HG03342 (cell line): ENCODE measurements at regions not wholly inside any gene's neighbourhood (a gene's known extent, or its start where the extent isn't known, plus 50 kb on each side); places are given as distances from the start of the nearest gene placed in this dataset.
"Not testable (repeated sequence)": the region's sequence is repeated elsewhere in the genome, so short reads cannot be mapped to it uniquely, and the experiment has no call there.

ENCODE experiments used
- ATAC-seq: cut with Tn5 transposase; IDR thresholded peaks from one replicate; pipeline ENCODE4 v1.9.1; 2021; ENCODE audit warnings: mild to moderate bottlenecking, moderate library complexity; ENCODE audit not compliant: unreplicated experiment

- no peak for ATAC-seq
Observed at GRCh38 chr2:173544641-173545363, 190.1 kb downstream of the CDCA7 start.

- ATAC-seq, result no peak
Observed at GRCh38 chr2:173545364-173545763, 190.7 kb downstream of the CDCA7 start.

GRCh38 chr2:173547499-173547898 lies 192.8 kb downstream of the CDCA7 start:
- no peak for ATAC-seq

GRCh38 chr2:173550143-173550542 lies 195.5 kb downstream of the CDCA7 start:
- no peak for ATAC-seq

- ATAC-seq, result no peak
Observed at GRCh38 chr2:173552531-173552930, 197.9 kb downstream of the CDCA7 start.

GRCh38 chr2:173553593-173553992 lies 198.9 kb downstream of the CDCA7 start:
- no peak for ATAC-seq

- no peak for ATAC-seq
Observed at GRCh38 chr2:173555833-173556232, 201.2 kb downstream of the CDCA7 start.

GRCh38 chr2:173556816-173557215 lies 202.1 kb downstream of the CDCA7 start:
- no peak for ATAC-seq

GRCh38 chr2:173557497-173557896 lies 202.8 kb downstream of the CDCA7 start:
- no peak for ATAC-seq

- ATAC-seq, result no peak
Observed at GRCh38 chr2:173567493-173567892, 212.8 kb downstream of the CDCA7 start.

GRCh38 chr2:173568054-173568453 lies 213.4 kb downstream of the CDCA7 start:
- no peak for ATAC-seq

GRCh38 chr2:173571021-173571821 lies 216.5 kb downstream of the CDCA7 start:
- ATAC-seq, result no peak

GRCh38 chr2:173571887-173572680 lies 217.4 kb downstream of the CDCA7 start:
- ATAC-seq, result no peak

- no peak for ATAC-seq
Observed at GRCh38 chr2:173572848-173573247, 218.2 kb downstream of the CDCA7 start.

GRCh38 chr2:173573782-173574181 lies 219.1 kb downstream of the CDCA7 start:
- not testable (repeated sequence) for ATAC-seq

- no peak for ATAC-seq
Observed at GRCh38 chr2:173574324-173575112, 219.8 kb downstream of the CDCA7 start.

- ATAC-seq, result no peak
Observed at GRCh38 chr2:173578404-173579107, 223.9 kb downstream of the CDCA7 start.

GRCh38 chr2:173580351-173580750 lies 225.7 kb downstream of the CDCA7 start:
- no peak for ATAC-seq

GRCh38 chr2:173580956-173581355 lies 226.3 kb downstream of the CDCA7 start:
- ATAC-seq, result no peak

- no peak for ATAC-seq
Observed at GRCh38 chr2:173583196-173583595, 228.5 kb downstream of the CDCA7 start.
